ENCODE measurements at regions not wholly inside any gene's neighbourhood (a gene's known extent, or its start where the extent isn't known, plus 50 kb on each side); places are given as distances from the start of the nearest gene placed in this dataset.

DNA sequence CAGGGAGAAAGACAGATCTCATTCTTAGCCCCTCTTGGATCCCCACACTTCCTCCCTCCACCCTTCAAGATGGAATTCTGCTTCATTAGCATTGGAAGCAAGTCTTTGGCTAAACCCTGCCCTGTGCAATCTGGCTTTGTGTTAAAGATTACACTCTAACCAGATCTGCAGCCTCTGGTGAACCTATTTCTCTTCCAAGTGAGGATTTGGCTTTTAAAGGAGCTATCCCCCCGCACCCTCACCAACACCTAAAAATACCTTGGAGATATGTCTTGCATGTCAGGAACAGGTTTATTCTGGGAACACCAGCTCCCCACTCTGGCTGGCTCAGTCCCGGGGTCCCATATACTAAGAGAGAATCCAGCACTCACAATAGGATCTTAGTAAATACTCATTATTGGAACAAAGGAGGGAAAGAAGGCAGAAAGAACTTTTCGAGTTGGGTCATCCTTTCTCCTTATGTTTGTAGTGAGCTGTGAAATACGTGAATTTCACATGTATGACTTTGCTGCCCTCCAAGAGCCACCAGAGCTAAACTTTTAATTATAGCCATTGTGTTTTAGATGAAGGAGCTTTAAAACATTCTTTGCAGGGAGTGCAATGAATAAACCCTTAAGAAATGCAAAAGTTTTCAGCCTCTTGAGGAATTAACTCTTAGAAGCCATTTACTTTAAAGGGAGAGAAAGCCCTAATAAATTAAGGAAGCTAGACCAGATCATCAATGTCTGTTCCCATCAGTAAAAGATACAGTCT lies 53.7 kb upstream of the HRH2 start:
- intact Hi-C loops (cut with micrococcal nuclease) = no loop called here
- Mint-ChIP-seq H3K36me3 (ENCODE audit: low read depth) (no peaks in the 10 kb centered on the region), H3K4me3 (no peak overlapping the region), H3K9me3 (no peaks in the 10 kb centered on the region), H3K27me3 (ENCODE audit: low read depth) (no peaks in the 10 kb centered on the region), H3K4me1 (ENCODE audit: low read depth) (peaks cover 6% of the 10 kb centered on the region), H3K27ac (no peak overlapping the region)
- CTCF ChIA-PET = interaction anchor here (3.8 kb wide), 1 partner anchor 70 kb away, joined by 12 read pairs; no protein-coding TSS in a partner anchor
- DNase-seq = no peak

DNA sequence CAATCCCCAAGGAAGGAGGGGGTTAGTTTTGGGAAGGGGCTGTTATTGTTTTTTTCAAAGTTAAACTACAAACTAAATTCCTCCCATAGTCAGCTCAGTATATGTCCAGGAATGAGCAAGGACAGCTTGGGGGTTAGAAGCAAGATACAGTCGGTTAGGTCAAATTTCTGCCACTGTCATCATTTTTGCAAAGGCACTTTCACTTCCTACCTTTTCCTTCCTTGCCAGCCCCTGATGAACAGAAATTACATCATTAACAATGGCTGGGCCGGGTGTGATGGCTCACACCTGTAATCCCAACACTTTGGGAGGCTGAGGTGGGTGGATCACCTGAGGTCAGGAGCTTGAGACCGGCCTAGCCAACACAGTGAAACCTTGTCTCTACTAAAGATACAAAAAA lies 51.5 kb upstream of the HRH2 start:
- intact Hi-C loops (cut with micrococcal nuclease) = no loop called here
- no peak overlapping the region for H3K27ac Mint-ChIP-seq
- DNase-seq = no peak
- H3K4me1 Mint-ChIP-seq (ENCODE audit: low read depth) = peaks cover 10% of the 10 kb centered on the region
- no peaks in the 10 kb centered on the region for H3K9me3 Mint-ChIP-seq
- CTCF ChIA-PET = interaction anchor here (0.6 to 3.8 kb wide), 2 partner anchors 72 to 94 kb away, joined by 6 to 12 read pairs; no protein-coding TSS in a partner anchor
- no peaks in the 10 kb centered on the region for H3K27me3 Mint-ChIP-seq (ENCODE audit: low read depth)
- no peak overlapping the region for H3K4me3 Mint-ChIP-seq
- no peaks in the 10 kb centered on the region for H3K36me3 Mint-ChIP-seq (ENCODE audit: low read depth)

Data from activated naive CD4-positive, alpha-beta T cell treated with anti-CD3 and anti-CD28 coated beads for 36 hours (primary cell).